ENCODE measurements at regions not wholly inside any gene's neighbourhood (a gene's known extent, or its start where the extent isn't known, plus 50 kb on each side); places are given as distances from the start of the nearest gene placed in this dataset.

GRCh38 chr18:40866013-40866645, 1088.9 kb upstream of the PIK3C3 start:
- Mint-ChIP-seq H3K27ac (no peak overlapping the region), H3K4me1 (ENCODE audit: low read depth in 2 of 2) (no peaks in the 10 kb centered on the region), H3K36me3 (ENCODE audit: insufficient read depth) (no peaks in the 10 kb centered on the region), H3K4me3 (no peak overlapping the region), H3K27me3 (no peaks in the 10 kb centered on the region), H3K9me3 (peaks cover 9 to 20% of the 10 kb centered on the region in 2 donors)
- ATAC-seq (replicated peaks) = no peak
- DNase-seq = no peak

GRCh38 chr18:40864846-40865245, 1090.2 kb upstream of the PIK3C3 start:
- no peaks in the 10 kb centered on the region for H3K4me1 Mint-ChIP-seq (ENCODE audit: low read depth in 2 of 2)
- no peaks in the 10 kb centered on the region for H3K27me3 Mint-ChIP-seq
- no peak overlapping the region for H3K27ac Mint-ChIP-seq
- no peaks in the 10 kb centered on the region for H3K36me3 Mint-ChIP-seq (ENCODE audit: insufficient read depth)
- no peak for ATAC-seq (replicated peaks)
- DNase-seq = no peak
- H3K4me3 Mint-ChIP-seq = no peak overlapping the region
- H3K9me3 Mint-ChIP-seq = peaks cover 6 to 19% of the 10 kb centered on the region in 2 donors

GRCh38 chr18:40863801-40864200, 1091.2 kb upstream of the PIK3C3 start:
- Mint-ChIP-seq H3K4me1 (ENCODE audit: low read depth in 2 of 2) (no peaks in the 10 kb centered on the region), H3K9me3 (peaks cover 6 to 19% of the 10 kb centered on the region in 2 donors), H3K27ac (no peak overlapping the region), H3K36me3 (ENCODE audit: insufficient read depth) (no peaks in the 10 kb centered on the region), H3K4me3 (no peak overlapping the region), H3K27me3 (no peaks in the 10 kb centered on the region)
- DNase-seq (no peak), ATAC-seq (replicated peaks) (no peak)

GRCh38 chr18:40860189-40860588, 1094.8 kb upstream of the PIK3C3 start:
- H3K4me3 Mint-ChIP-seq = no peak overlapping the region
- H3K36me3 Mint-ChIP-seq (ENCODE audit: insufficient read depth) = no peaks in the 10 kb centered on the region
- no peaks in the 10 kb centered on the region for H3K4me1 Mint-ChIP-seq (ENCODE audit: low read depth in 2 of 2)
- ATAC-seq (replicated peaks) (no peak), DNase-seq (no peak)
- peaks cover 6 to 28% of the 10 kb centered on the region in 2 donors for H3K9me3 Mint-ChIP-seq
- H3K27me3 Mint-ChIP-seq = no peaks in the 10 kb centered on the region
- H3K27ac Mint-ChIP-seq = no peak overlapping the region

GRCh38 chr18:40855661-40856060, 1099.4 kb upstream of the PIK3C3 start:
- no peaks in the 10 kb centered on the region for H3K36me3 Mint-ChIP-seq (ENCODE audit: insufficient read depth)
- peaks cover 9 to 29% of the 10 kb centered on the region in 2 donors for H3K9me3 Mint-ChIP-seq
- no peak overlapping the region for H3K4me3 Mint-ChIP-seq
- H3K27ac Mint-ChIP-seq = no peak overlapping the region
- no peaks in the 10 kb centered on the region for H3K27me3 Mint-ChIP-seq
- ATAC-seq (replicated peaks) (no peak), DNase-seq (no peak)
- H3K4me1 Mint-ChIP-seq (ENCODE audit: low read depth in 2 of 2) = no peaks in the 10 kb centered on the region

- no peak overlapping the region for H3K27ac Mint-ChIP-seq
- no peaks in the 10 kb centered on the region for H3K27me3 Mint-ChIP-seq
- ATAC-seq (replicated peaks) (no peak), DNase-seq (no peak)
- no peak overlapping the region for H3K4me3 Mint-ChIP-seq
- no peaks in the 10 kb centered on the region for H3K4me1 Mint-ChIP-seq (ENCODE audit: low read depth in 2 of 2)
- no peaks in the 10 kb centered on the region for H3K36me3 Mint-ChIP-seq (ENCODE audit: insufficient read depth)
- H3K9me3 Mint-ChIP-seq = peaks cover 10 to 22% of the 10 kb centered on the region in 2 donors
Observed at GRCh38 chr18:40852406-40852805, 1102.6 kb upstream of the PIK3C3 start.

- Mint-ChIP-seq H3K27ac (no peak overlapping the region), H3K9me3 (peaks cover 10 to 21% of the 10 kb centered on the region in 2 donors), H3K36me3 (ENCODE audit: insufficient read depth) (no peaks in the 10 kb centered on the region), H3K4me1 (ENCODE audit: low read depth in 2 of 2) (no peaks in the 10 kb centered on the region), H3K27me3 (no peaks in the 10 kb centered on the region), H3K4me3 (no peak overlapping the region)
- DNase-seq (no peak), ATAC-seq (replicated peaks) (no peak)
Observed at GRCh38 chr18:40851014-40851429, 1104.0 kb upstream of the PIK3C3 start.

GRCh38 chr18:40849886-40850285, 1105.1 kb upstream of the PIK3C3 start:
- no peak for ATAC-seq (replicated peaks)
- Mint-ChIP-seq H3K4me1 (ENCODE audit: low read depth in 2 of 2) (no peaks in the 10 kb centered on the region), H3K4me3 (no peak overlapping the region), H3K27ac (no peak overlapping the region), H3K9me3 (peaks cover 10 to 21% of the 10 kb centered on the region in 2 donors), H3K36me3 (ENCODE audit: insufficient read depth) (no peaks in the 10 kb centered on the region), H3K27me3 (no peaks in the 10 kb centered on the region)
- no peak for DNase-seq

- DNase-seq = no peak
- Mint-ChIP-seq H3K4me1 (ENCODE audit: low read depth in 2 of 2) (no peaks in the 10 kb centered on the region), H3K27me3 (no peaks in the 10 kb centered on the region), H3K27ac (no peak overlapping the region), H3K36me3 (ENCODE audit: insufficient read depth) (peaks cover 3% of the 10 kb centered on the region), H3K4me3 (no peak overlapping the region), H3K9me3 (peaks cover 14 to 17% of the 10 kb centered on the region in 2 donors)
- ATAC-seq (replicated peaks) = no peak
Observed at GRCh38 chr18:40841467-40841866, 1113.6 kb upstream of the PIK3C3 start.

GRCh38 chr18:40841063-40841462, 1114.0 kb upstream of the PIK3C3 start:
- Mint-ChIP-seq H3K27ac (no peak overlapping the region), H3K4me1 (ENCODE audit: low read depth in 2 of 2) (no peaks in the 10 kb centered on the region), H3K36me3 (ENCODE audit: insufficient read depth) (peaks cover 3% of the 10 kb centered on the region), H3K27me3 (no peaks in the 10 kb centered on the region), H3K9me3 (peaks cover 14 to 17% of the 10 kb centered on the region in 2 donors), H3K4me3 (no peak overlapping the region)
- DNase-seq = no peak
- ATAC-seq (replicated peaks) = no peak

- Mint-ChIP-seq H3K4me1 (ENCODE audit: low read depth in 2 of 2) (no peaks in the 10 kb centered on the region), H3K9me3 (no peaks in the 10 kb centered on the region), H3K4me3 (no peak overlapping the region), H3K36me3 (ENCODE audit: insufficient read depth) (no peaks in the 10 kb centered on the region), H3K27me3 (no peaks in the 10 kb centered on the region), H3K27ac (no peak overlapping the region)
- ATAC-seq (replicated peaks) = no peak
- DNase-seq = no peak
Observed at GRCh38 chr18:40832362-40832761, 1122.7 kb upstream of the PIK3C3 start.

- Mint-ChIP-seq H3K4me3 (no peak overlapping the region), H3K27me3 (no peaks in the 10 kb centered on the region)
Observed at GRCh38 chr18:40824291-40824690, 1130.7 kb upstream of the PIK3C3 start.

GRCh38 chr18:40821596-40822243, 1133.3 kb upstream of the PIK3C3 start:
- no peaks in the 10 kb centered on the region for H3K4me1 Mint-ChIP-seq (ENCODE audit: low read depth in 2 of 2)
- no peaks in the 10 kb centered on the region for H3K36me3 Mint-ChIP-seq (ENCODE audit: insufficient read depth)
- H3K27ac Mint-ChIP-seq = no peak overlapping the region
- DNase-seq = no peak
- ATAC-seq (replicated peaks) = no peak
- no peaks in the 10 kb centered on the region for H3K27me3 Mint-ChIP-seq
- no peak overlapping the region for H3K4me3 Mint-ChIP-seq
- H3K9me3 Mint-ChIP-seq = peaks cover 13 to 36% of the 10 kb centered on the region in 2 donors

More at GRCh38 chr18:40824291-40824690, 1130.7 kb upstream of the PIK3C3 start:
- H3K36me3 Mint-ChIP-seq (ENCODE audit: insufficient read depth) = no peaks in the 10 kb centered on the region
- ATAC-seq (replicated peaks) (no peak), DNase-seq (no peak)
- H3K9me3 Mint-ChIP-seq = peaks cover 11 to 36% of the 10 kb centered on the region in 2 donors
- no peaks in the 10 kb centered on the region for H3K4me1 Mint-ChIP-seq (ENCODE audit: low read depth in 2 of 2)
- H3K27ac Mint-ChIP-seq = no peak overlapping the region

GRCh38 chr18:40812981-40813515, 1142.0 kb upstream of the PIK3C3 start:
- Mint-ChIP-seq H3K4me1 (ENCODE audit: low read depth in 2 of 2) (no peaks in the 10 kb centered on the region), H3K27ac (no peak overlapping the region), H3K9me3 (peaks cover 0 to 2% of the 10 kb centered on the region in 2 donors), H3K36me3 (ENCODE audit: insufficient read depth) (no peaks in the 10 kb centered on the region), H3K4me3 (no peak overlapping the region), H3K27me3 (no peaks in the 10 kb centered on the region)
- DNase-seq = no peak
- no peak for ATAC-seq (replicated peaks)
